ENCODE measurements at regions not wholly inside any gene's neighbourhood (a gene's known extent, or its start where the extent isn't known, plus 50 kb on each side); places are given as distances from the start of the nearest gene placed in this dataset.

DNA sequence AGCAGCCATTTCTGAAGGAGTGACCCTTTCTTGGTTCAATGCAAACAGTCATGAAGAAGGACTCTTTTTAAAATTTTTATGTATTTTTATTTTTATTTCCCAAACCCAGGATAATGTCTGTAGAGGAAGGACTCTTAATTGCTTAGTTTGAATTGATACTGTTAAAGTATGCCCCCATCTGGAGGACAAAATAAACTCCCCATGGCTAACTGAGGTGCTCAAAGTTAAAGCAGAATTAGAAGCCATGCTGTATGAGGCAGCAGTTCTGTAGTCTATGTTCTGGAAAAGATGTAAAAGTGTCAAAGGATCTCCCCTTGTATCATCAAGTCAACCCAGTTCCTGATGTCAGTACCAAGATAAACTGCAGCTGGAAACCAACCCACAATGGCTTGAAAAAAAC is 617.9 kb upstream of the GRM3 start:
- in situ Hi-C loops (cut with MboI) = no loop called here
- Histone ChIP-seq H2AFZ (ENCODE audit: low read depth, low read length) (no peak overlapping the region), H3K27ac (ENCODE audit: extremely low read depth, low read depth, low read length) (no peak overlapping the region), H3K9me3 (replicated peaks; ENCODE audit: control insufficient read depth, insufficient read depth, low read depth, low read length) (peaks cover 3% of the 10 kb centered on the region), H3K79me2 (ENCODE audit: control insufficient read depth, insufficient read depth, low read length) (no peaks in the 10 kb centered on the region), H4K20me1 (replicated peaks; ENCODE audit: control insufficient read depth, insufficient read depth, low read length) (no peaks in the 10 kb centered on the region), H3K4me3 (no peak overlapping the region), H3K4me2 (ENCODE audit: insufficient read depth, low read length) (no peak overlapping the region), H3K27me3 (ENCODE audit: control insufficient read depth in 2 of 2, insufficient read depth in 2 of 2, low read length in 2 of 2) (no peaks in the 10 kb centered on the region), H3K36me3 (ENCODE audit: control insufficient read depth, insufficient read depth, low read length) (no peaks in the 10 kb centered on the region), H3K9ac (ENCODE audit: insufficient read depth in 1 of 2, low read depth in 2 of 2, low read length in 2 of 2) (no peak overlapping the region), H3K4me1 (replicated peaks in 1 of 2; ENCODE audit: control insufficient read depth in 2 of 2, insufficient read depth in 2 of 2, low read length in 2 of 2) (no peaks in the 10 kb centered on the region), H3K9me1 (ENCODE audit: control insufficient read depth, insufficient read depth, low read length) (no peaks in the 10 kb centered on the region)
- DNase-seq (ENCODE audit: extremely low read depth in 1 of 4, low spot score in 3 of 4) = no peak
- ChIA-PET CTCF (ENCODE audit: low intra/inter-chr PET ratio) (no interaction called here), POLR2A (no interaction called here)
- intact Hi-C loops (cut with micrococcal nuclease) = no loop called here
- BruUV-seq (replicated peaks) = no TSS peak
- no peak for ATAC-seq
- no peak for FAIRE-seq
- TF ChIP-seq TGIF2 (CRISPR knock-in tag; IDR thresholded peaks at IDR 0.05) = no peak
- TF ChIP-seq KDM4B (IDR thresholded peaks at IDR 0.05; ENCODE audit: borderline replicate concordance in 2 of 2, low read depth in 1 of 2) = no peak
- TF ChIP-seq FOSL1 (tag; conservative IDR thresholded peaks at IDR 0.05) = no peak
- TF ChIP-seq POLR2AphosphoS5 (IDR thresholded peaks at IDR 0.05; ENCODE audit: control insufficient read depth, insufficient read depth, low read depth, low read length) = no peak
- TF ChIP-seq BCOR (IDR thresholded peaks at IDR 0.05) = no peak
- TF ChIP-seq EWSR1 (IDR thresholded peaks at IDR 0.05; ENCODE audit: borderline replicate concordance, low read depth, partially characterized antibody) = no peak
- TF ChIP-seq KAT2B (IDR thresholded peaks at IDR 0.05; ENCODE audit: low read depth, low read length) = no peak
- TF ChIP-seq SP1 (CRISPR knock-in tag; IDR thresholded peaks at IDR 0.05) = no peak
- TF ChIP-seq, protein P1, sequence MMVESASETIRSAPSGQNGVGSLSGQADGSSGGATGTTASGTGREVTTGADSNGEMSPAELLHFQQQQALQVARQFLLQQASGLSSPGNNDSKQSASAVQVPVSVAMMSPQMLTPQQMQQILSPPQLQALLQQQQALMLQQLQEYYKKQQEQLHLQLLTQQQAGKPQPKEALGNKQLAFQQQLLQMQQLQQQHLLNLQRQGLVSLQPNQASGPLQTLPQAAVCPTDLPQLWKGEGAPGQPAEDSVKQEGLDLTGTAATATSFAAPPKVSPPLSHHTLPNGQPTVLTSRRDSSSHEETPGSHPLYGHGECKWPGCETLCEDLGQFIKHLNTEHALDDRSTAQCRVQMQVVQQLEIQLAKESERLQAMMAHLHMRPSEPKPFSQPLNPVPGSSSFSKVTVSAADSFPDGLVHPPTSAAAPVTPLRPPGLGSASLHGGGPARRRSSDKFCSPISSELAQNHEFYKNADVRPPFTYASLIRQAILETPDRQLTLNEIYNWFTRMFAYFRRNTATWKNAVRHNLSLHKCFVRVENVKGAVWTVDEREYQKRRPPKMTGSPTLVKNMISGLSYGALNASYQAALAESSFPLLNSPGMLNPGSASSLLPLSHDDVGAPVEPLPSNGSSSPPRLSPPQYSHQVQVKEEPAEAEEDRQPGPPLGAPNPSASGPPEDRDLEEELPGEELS (CRISPR knock-in tag; IDR thresholded peaks at IDR 0.05; ENCODE audit: borderline replicate concordance) = no peak
- TF ChIP-seq ZNF12 (CRISPR knock-in tag; IDR thresholded peaks at IDR 0.05) = no peak
- TF ChIP-seq CHD4 (IDR thresholded peaks at IDR 0.05; ENCODE audit: insufficient read depth, insufficient replicate concordance, low read depth, low read length, poor library complexity, severe bottlenecking) = no peak
- TF ChIP-seq RHOXF2B (CRISPR knock-in tag; conservative IDR thresholded peaks at IDR 0.05) = no peak
- no peak for TF ChIP-seq ZFP30 (CRISPR knock-in tag; IDR thresholded peaks at IDR 0.05; ENCODE audit: borderline replicate concordance)
- no peak for TF ChIP-seq ADNP (tag; IDR thresholded peaks at IDR 0.05)
- no peak for TF ChIP-seq SREBF2 (CRISPR knock-in tag; IDR thresholded peaks at IDR 0.05)

All from K562 (cell line).